Esophagus squamous epithelium (tissue), 5 donors: ENCODE measurements at regions not wholly inside any gene's neighbourhood (a gene's known extent, or its start where the extent isn't known, plus 50 kb on each side); places are given as distances from the start of the nearest gene placed in this dataset.

Experiments used
- DNase-seq: peaks from one replicate; lab custom pipeline; 2025; lab: John Stamatoyannopoulos, UW
- H3K27ac ChIP-seq, 4 donors: fragments of 200-600 bp; sonication (generic); one replicate each; pipeline ENCODE4 v1.5.1; 2016 to 2019; ENCODE audit warnings: mild to moderate bottlenecking in 1 of 4
- H3K27me3 ChIP-seq, 4 donors: fragments of 200-600 bp; sonication (generic); 1 replicate in 3 of 4; 2 replicates in 1 of 4; pipeline versions ENCODE4 v1.5.1 to v1.6.0; 2017 to 2021; ENCODE audit warnings: antibody characterized with exemption in 1 of 4
- H3K36me3 ChIP-seq, 3 donors: fragments of 200-600 bp; sonication (generic); one replicate each; pipeline ENCODE4 v1.5.1; 2016 to 2019
- H3K4me1 ChIP-seq, 3 donors: fragments of 200-600 bp; sonication (generic); one replicate each; pipeline ENCODE4 v1.5.1; 2017 to 2019
- H3K4me3 ChIP-seq, 4 donors: fragments of 200-600 bp; sonication (generic); 1 replicate in 3 of 4; 2 replicates in 1 of 4; pipeline ENCODE4 v1.5.1; 2016 to 2019; ENCODE audit warnings: mild to moderate bottlenecking in 2 of 4, moderate library complexity in 1 of 4
- H3K9me3 ChIP-seq, 3 donors: fragments of 200-600 bp; sonication (generic); one replicate each; pipeline ENCODE4 v1.5.1; 2016 to 2019
- CTCF ChIP-seq, 6 experiments: fragments of 450-650 bp in 4 of 6; fragments of 200-600 bp in 2 of 6; sonication (generic) in 2 of 6; IDR thresholded peaks; one replicate each; pipeline ENCODE4 v1.5.1; 2016 to 2019; ENCODE audit warnings: antibody characterized with exemption in 6 of 6, mild to moderate bottlenecking in 4 of 6, moderate library complexity in 4 of 6
- POLR2A ChIP-seq, 4 donors: fragments of 450-650 bp; IDR thresholded peaks; one replicate each; pipeline ENCODE4 v1.6.1; 2017; ENCODE audit warnings: antibody characterized with exemption in 4 of 4, mild to moderate bottlenecking in 4 of 4, moderate library complexity in 3 of 4
- WGBS, 2 donors: methylation state at CpG; one replicate each; pipeline ENCODE4 v1.1.5; 2018; 5-methylcytosine and 5-hydroxymethylcytosine counted together
- intact Hi-C: fragments of 100-400 bp; cut with DNase I; formaldehyde crosslinking; loops from one replicate; pipeline ENCODE4 v1.15.0; 2022
- donor health status: DM: yes; HTN: yes; CAD: no.

- peaks cover 0 to 7% (median 0%) of the 10 kb centered on the region in 3 donors for H3K9me3 ChIP-seq
- H3K4me3 ChIP-seq = no peak overlapping the region
- no peak overlapping the region for H3K27ac ChIP-seq
- no peak for DNase-seq
- H3K36me3 ChIP-seq = no peaks in the 10 kb centered on the region
- no peaks in the 10 kb centered on the region for H3K4me1 ChIP-seq
- H3K27me3 ChIP-seq = no peaks in the 10 kb centered on the region
- intact Hi-C loops = no loop called here
- TF ChIP-seq CTCF (IDR thresholded peaks at IDR 0.05) = no peak
- no peak for TF ChIP-seq POLR2A (IDR thresholded peaks at IDR 0.05)
- 40 to 70% methylated on average over 6 of the region's 8 CpGs for WGBS, 2 donors
These were observed 131.2 kb upstream of the SOX11 start for GRCh38 chr2:5561006-5561405.

- Histone ChIP-seq H3K36me3 (no peaks in the 10 kb centered on the region), H3K4me3 (no peak overlapping the region), H3K9me3 (peaks cover 0 to 7% (median 0%) of the 10 kb centered on the region in 3 donors), H3K27ac (no peak overlapping the region), H3K27me3 (no peaks in the 10 kb centered on the region), H3K4me1 (no peaks in the 10 kb centered on the region)
- 58 to 81% methylated on average over 13 of the region's 13 CpGs for WGBS, 2 donors
- intact Hi-C loops = no loop called here
- TF ChIP-seq POLR2A (IDR thresholded peaks at IDR 0.05) (no peak), CTCF (IDR thresholded peaks at IDR 0.05) (no peak)
- no peak for DNase-seq
These were observed 129.8 kb upstream of the SOX11 start for GRCh38 chr2:5562426-5562825.

GRCh38 chr2:5562865-5563264, 129.3 kb upstream of the SOX11 start:
- no peak for DNase-seq
- Histone ChIP-seq H3K27me3 (no peaks in the 10 kb centered on the region), H3K4me3 (no peak overlapping the region), H3K36me3 (no peaks in the 10 kb centered on the region), H3K9me3 (peaks cover 0 to 7% (median 0%) of the 10 kb centered on the region in 3 donors), H3K27ac (no peak overlapping the region), H3K4me1 (no peaks in the 10 kb centered on the region)
- 76 to 87% methylated on average over 3 of the region's 3 CpGs for WGBS, 2 donors
- TF ChIP-seq POLR2A (IDR thresholded peaks at IDR 0.05) = no peak
- TF ChIP-seq CTCF (IDR thresholded peaks at IDR 0.05) = no peak
- intact Hi-C loops = no loop called here

GRCh38 chr2:5563411-5563810, 128.8 kb upstream of the SOX11 start:
- 85 to 94% methylated on average over 4 to 12 of the region's 12 CpGs for WGBS, 2 donors
- H3K36me3 ChIP-seq = no peaks in the 10 kb centered on the region
- no peak overlapping the region for H3K27ac ChIP-seq
- no peak for TF ChIP-seq POLR2A (IDR thresholded peaks at IDR 0.05)
- TF ChIP-seq CTCF (IDR thresholded peaks at IDR 0.05) = no peak
- H3K4me1 ChIP-seq = no peaks in the 10 kb centered on the region
- DNase-seq = no peak
- no peak overlapping the region for H3K4me3 ChIP-seq
- intact Hi-C loops = no loop called here
- no peaks in the 10 kb centered on the region for H3K27me3 ChIP-seq
- H3K9me3 ChIP-seq = peaks cover 0 to 7% (median 0%) of the 10 kb centered on the region in 3 donors

GRCh38 chr2:5569256-5569655, 122.9 kb upstream of the SOX11 start:
- H3K4me1 ChIP-seq = no peaks in the 10 kb centered on the region
- 76 to 79% methylated on average over 5 of the region's 5 CpGs for WGBS, 2 donors
- no peaks in the 10 kb centered on the region for H3K27me3 ChIP-seq
- intact Hi-C loops = no loop called here
- no peak overlapping the region for H3K27ac ChIP-seq
- TF ChIP-seq POLR2A (IDR thresholded peaks at IDR 0.05) (no peak), CTCF (IDR thresholded peaks at IDR 0.05) (no peak)
- H3K9me3 ChIP-seq = no peaks in the 10 kb centered on the region
- no peak for DNase-seq
- H3K36me3 ChIP-seq = no peaks in the 10 kb centered on the region
- no peak overlapping the region for H3K4me3 ChIP-seq
